ENCODE measurements at regions not wholly inside any gene's neighbourhood (a gene's known extent, or its start where the extent isn't known, plus 50 kb on each side); places are given as distances from the start of the nearest gene placed in this dataset.

DNA sequence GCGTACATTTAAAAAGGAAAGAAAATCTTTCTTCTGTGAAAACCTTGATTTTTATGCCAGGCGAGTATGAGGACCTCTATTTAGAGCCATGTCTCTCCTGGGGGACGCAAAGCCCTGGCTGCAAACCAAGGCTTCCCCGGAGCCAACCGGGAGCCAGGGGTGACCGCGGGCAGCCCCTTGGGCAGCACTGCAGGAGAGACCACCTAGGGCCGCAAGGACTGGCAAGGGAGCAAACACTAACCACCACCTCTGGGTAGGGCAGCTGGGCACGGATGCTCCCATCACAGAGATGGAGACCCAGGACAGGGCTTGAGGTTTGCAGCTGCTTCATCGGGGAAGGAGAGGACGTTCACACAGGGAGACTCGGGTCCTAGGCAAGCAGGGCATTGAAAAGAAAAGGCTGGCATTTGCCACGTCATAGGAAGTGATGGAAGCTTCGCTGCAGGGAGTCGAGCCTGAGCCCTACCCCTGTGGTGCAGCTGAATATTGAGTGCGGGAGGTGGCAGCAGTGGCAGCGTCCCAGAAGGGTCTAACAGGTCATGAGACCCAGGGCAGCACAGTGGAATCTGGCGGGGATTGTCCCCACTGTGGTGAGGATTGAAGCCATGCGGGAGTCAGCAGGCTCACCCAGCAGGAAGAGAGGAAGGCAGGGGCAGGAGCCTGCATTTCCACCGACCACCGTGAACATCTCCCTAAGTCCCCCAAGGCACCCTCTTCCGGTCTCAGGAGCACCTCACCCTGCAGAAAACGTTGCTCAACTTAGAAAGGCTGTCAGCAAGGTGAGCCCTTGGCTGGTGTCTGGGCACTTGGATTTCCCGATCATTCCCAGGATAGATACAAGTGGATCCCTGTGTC lies 156.2 kb upstream of the CST7 start:
- TF ChIP-seq, protein P1, sequence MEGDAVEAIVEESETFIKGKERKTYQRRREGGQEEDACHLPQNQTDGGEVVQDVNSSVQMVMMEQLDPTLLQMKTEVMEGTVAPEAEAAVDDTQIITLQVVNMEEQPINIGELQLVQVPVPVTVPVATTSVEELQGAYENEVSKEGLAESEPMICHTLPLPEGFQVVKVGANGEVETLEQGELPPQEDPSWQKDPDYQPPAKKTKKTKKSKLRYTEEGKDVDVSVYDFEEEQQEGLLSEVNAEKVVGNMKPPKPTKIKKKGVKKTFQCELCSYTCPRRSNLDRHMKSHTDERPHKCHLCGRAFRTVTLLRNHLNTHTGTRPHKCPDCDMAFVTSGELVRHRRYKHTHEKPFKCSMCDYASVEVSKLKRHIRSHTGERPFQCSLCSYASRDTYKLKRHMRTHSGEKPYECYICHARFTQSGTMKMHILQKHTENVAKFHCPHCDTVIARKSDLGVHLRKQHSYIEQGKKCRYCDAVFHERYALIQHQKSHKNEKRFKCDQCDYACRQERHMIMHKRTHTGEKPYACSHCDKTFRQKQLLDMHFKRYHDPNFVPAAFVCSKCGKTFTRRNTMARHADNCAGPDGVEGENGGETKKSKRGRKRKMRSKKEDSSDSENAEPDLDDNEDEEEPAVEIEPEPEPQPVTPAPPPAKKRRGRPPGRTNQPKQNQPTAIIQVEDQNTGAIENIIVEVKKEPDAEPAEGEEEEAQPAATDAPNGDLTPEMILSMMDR (IDR thresholded peaks at IDR 0.05), result no peak
- TF ChIP-seq POLR2A (IDR thresholded peaks at IDR 0.05), result no peak

Data from esophagus squamous epithelium (tissue), 4 donors.